ENCODE measurements at regions not wholly inside any gene's neighbourhood (a gene's known extent, or its start where the extent isn't known, plus 50 kb on each side); places are given as distances from the start of the nearest gene placed in this dataset.
"Not testable (repeated sequence)": the region's sequence is repeated elsewhere in the genome, so short reads cannot be mapped to it uniquely, and the experiment has no call there.

DNA sequence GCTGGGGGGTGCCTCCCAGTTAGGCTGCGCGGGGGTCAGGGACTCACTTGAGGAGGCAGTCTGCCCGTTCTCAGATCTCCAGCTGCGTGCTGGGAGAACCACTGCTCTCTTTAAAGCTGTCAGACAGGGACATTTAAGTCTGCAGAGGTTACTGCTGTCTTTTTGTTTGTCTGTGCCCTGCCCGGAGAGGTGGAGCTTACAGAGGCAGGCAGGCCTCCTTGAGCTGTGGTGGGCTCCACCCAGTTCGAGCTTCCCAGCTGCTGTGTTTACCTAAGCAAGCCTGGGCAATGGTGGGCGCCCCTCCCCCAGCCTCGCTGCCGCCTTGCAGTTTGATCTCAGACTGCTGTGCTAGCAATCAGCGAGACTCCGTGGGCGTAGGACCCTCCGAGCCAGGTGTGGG lies 584.2 kb upstream of the SLC39A10 start:
- not testable (repeated sequence) for TF ChIP-seq CREB1 (IDR thresholded peaks at IDR 0.05; ENCODE audit: low read depth); ZZZ3 (IDR thresholded peaks at IDR 0.05; ENCODE audit: control insufficient read depth, insufficient read length, low read depth); RFX5 (IDR thresholded peaks at IDR 0.05; ENCODE audit: low read depth, low read length); TAF1 (IDR thresholded peaks at IDR 0.05; ENCODE audit: borderline replicate concordance, low read depth, low read length); REST (IDR thresholded peaks at IDR 0.05; ENCODE audit: low read depth, low read length); HDAC2 (IDR thresholded peaks at IDR 0.05); ATF3 (IDR thresholded peaks at IDR 0.05; ENCODE audit: borderline replicate concordance, extremely low read depth, low read depth, low read length); TARDBP (IDR thresholded peaks at IDR 0.05; ENCODE audit: borderline replicate concordance); HDAC6 (IDR thresholded peaks at IDR 0.05; ENCODE audit: unreplicated experiment); ZBTB11 (CRISPR knock-in tag; IDR thresholded peaks at IDR 0.05)
- TF ChIP-seq, protein P1, sequence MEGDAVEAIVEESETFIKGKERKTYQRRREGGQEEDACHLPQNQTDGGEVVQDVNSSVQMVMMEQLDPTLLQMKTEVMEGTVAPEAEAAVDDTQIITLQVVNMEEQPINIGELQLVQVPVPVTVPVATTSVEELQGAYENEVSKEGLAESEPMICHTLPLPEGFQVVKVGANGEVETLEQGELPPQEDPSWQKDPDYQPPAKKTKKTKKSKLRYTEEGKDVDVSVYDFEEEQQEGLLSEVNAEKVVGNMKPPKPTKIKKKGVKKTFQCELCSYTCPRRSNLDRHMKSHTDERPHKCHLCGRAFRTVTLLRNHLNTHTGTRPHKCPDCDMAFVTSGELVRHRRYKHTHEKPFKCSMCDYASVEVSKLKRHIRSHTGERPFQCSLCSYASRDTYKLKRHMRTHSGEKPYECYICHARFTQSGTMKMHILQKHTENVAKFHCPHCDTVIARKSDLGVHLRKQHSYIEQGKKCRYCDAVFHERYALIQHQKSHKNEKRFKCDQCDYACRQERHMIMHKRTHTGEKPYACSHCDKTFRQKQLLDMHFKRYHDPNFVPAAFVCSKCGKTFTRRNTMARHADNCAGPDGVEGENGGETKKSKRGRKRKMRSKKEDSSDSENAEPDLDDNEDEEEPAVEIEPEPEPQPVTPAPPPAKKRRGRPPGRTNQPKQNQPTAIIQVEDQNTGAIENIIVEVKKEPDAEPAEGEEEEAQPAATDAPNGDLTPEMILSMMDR (IDR thresholded peaks at IDR 0.05 in 2 of 3, conservative IDR thresholded peaks at IDR 0.05 in 1 of 3; ENCODE audit: control insufficient read depth in 2 of 3, extremely low read depth in 1 of 3, insufficient read depth in 1 of 3, low read depth in 3 of 3, low read length in 3 of 3), result not testable (repeated sequence)

All from GM12878 (cell line).